ENCODE measurements at regions not wholly inside any gene's neighbourhood (a gene's known extent, or its start where the extent isn't known, plus 50 kb on each side); places are given as distances from the start of the nearest gene placed in this dataset.

- WGBS (ENCODE audit: insufficient coverage, low coverage, low lambda C conversion rate, missing lambda C conversion rate): 10% methylated on average over 3 of the region's 3 CpGs
- TF ChIP-seq, protein P1, sequence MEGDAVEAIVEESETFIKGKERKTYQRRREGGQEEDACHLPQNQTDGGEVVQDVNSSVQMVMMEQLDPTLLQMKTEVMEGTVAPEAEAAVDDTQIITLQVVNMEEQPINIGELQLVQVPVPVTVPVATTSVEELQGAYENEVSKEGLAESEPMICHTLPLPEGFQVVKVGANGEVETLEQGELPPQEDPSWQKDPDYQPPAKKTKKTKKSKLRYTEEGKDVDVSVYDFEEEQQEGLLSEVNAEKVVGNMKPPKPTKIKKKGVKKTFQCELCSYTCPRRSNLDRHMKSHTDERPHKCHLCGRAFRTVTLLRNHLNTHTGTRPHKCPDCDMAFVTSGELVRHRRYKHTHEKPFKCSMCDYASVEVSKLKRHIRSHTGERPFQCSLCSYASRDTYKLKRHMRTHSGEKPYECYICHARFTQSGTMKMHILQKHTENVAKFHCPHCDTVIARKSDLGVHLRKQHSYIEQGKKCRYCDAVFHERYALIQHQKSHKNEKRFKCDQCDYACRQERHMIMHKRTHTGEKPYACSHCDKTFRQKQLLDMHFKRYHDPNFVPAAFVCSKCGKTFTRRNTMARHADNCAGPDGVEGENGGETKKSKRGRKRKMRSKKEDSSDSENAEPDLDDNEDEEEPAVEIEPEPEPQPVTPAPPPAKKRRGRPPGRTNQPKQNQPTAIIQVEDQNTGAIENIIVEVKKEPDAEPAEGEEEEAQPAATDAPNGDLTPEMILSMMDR (IDR thresholded peaks at IDR 0.05): no peak
- TF ChIP-seq POLR2A (IDR thresholded peaks at IDR 0.05): no peak
- no peak for ATAC-seq
These were observed 132.7 kb upstream of the ADGRL3 start for GRCh38 chr4:61067381-61067780.

DNA sequence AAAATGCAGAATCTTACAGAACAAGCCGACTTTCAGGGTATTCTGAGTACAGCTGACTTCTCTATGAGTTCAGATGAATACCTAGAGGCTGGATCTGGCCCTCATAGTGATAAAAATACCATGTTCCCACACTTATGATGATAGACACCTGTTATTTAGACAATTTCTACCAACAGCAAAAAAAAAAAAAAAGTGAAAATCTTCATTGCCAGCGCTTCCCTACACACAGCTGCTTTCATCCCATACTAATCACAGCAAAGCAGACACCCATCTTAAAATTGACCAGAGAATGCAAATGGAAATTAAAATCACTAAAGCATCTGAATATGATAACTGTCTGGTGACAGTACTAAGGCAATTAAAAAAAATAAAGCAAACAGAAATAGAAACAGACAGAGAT is 132.1 kb upstream of the ADGRL3 start:
- intact Hi-C loops (cut with DNase I): no loop called here
- H3K27me3 ChIP-seq: no peaks in the 10 kb centered on the region
- DNase-seq (no peak), ATAC-seq (no peak)
- no peaks in the 10 kb centered on the region for H3K9me3 ChIP-seq
- H3K4me1 ChIP-seq: no peaks in the 10 kb centered on the region
- WGBS (ENCODE audit: insufficient coverage, low coverage, low lambda C conversion rate, missing lambda C conversion rate): 51% methylated on average over 2 of the region's 2 CpGs
- no peak overlapping the region for H3K4me3 ChIP-seq
- H3K36me3 ChIP-seq: no peaks in the 10 kb centered on the region
- TF ChIP-seq, protein P1 (IDR thresholded peaks at IDR 0.05): no peak
- no peak for TF ChIP-seq POLR2A (IDR thresholded peaks at IDR 0.05)
- no peak overlapping the region for H3K27ac ChIP-seq

More at GRCh38 chr4:61067381-61067780, 132.7 kb upstream of the ADGRL3 start:
- no peaks in the 10 kb centered on the region for H3K9me3 ChIP-seq
- no peaks in the 10 kb centered on the region for H3K27me3 ChIP-seq
- intact Hi-C loops (cut with DNase I): no loop called here
- H3K27ac ChIP-seq: no peak overlapping the region
- H3K36me3 ChIP-seq: no peaks in the 10 kb centered on the region
- no peak for DNase-seq
- H3K4me1 ChIP-seq: no peaks in the 10 kb centered on the region
- no peak overlapping the region for H3K4me3 ChIP-seq

DNA sequence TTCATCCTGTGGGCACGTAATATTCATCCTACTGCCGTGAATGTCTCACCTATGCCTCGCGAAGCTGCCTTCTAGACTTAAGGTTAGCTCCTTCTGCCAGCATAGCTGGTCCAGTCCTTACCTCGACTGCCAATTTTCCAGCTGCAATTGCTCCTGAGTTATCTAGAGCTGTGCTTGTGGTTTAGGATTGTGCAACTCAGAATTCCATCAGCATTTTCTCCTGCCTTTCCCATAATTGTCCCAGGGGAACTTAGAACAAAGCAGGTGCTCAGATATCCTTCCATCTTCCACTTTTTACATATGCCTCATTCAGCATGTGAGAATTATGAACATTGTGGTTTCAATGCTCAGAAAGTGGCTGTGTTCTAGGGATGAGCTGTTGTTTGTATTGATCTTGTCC is 131.4 kb upstream of the ADGRL3 start:
- intact Hi-C loops (cut with DNase I): no loop called here
- no peaks in the 10 kb centered on the region for H3K27me3 ChIP-seq
- no peaks in the 10 kb centered on the region for H3K9me3 ChIP-seq
- H3K36me3 ChIP-seq: no peaks in the 10 kb centered on the region
- no peak overlapping the region for H3K27ac ChIP-seq
- DNase-seq: no peak
- ATAC-seq: no peak
- H3K4me3 ChIP-seq: no peak overlapping the region
- WGBS (ENCODE audit: insufficient coverage, low coverage, low lambda C conversion rate, missing lambda C conversion rate): 22% methylated on average over 5 of the region's 5 CpGs
- TF ChIP-seq, protein P1 (IDR thresholded peaks at IDR 0.05): no peak
- TF ChIP-seq POLR2A (IDR thresholded peaks at IDR 0.05): no peak
- no peaks in the 10 kb centered on the region for H3K4me1 ChIP-seq

- H3K27me3 ChIP-seq: no peaks in the 10 kb centered on the region
- no peaks in the 10 kb centered on the region for H3K9me3 ChIP-seq
- H3K4me1 ChIP-seq: no peaks in the 10 kb centered on the region
- ATAC-seq (no peak), DNase-seq (no peak)
- no peaks in the 10 kb centered on the region for H3K36me3 ChIP-seq
- TF ChIP-seq POLR2A (IDR thresholded peaks at IDR 0.05): no peak
- TF ChIP-seq, protein P1 (IDR thresholded peaks at IDR 0.05): no peak
- intact Hi-C loops (cut with DNase I): no loop called here
- no peak overlapping the region for H3K27ac ChIP-seq
- no peak overlapping the region for H3K4me3 ChIP-seq
- 51% methylated on average over 3 of the region's 3 CpGs for WGBS (ENCODE audit: insufficient coverage, low coverage, low lambda C conversion rate, missing lambda C conversion rate)
These were observed 129.9 kb upstream of the ADGRL3 start for GRCh38 chr4:61070269-61070668.

- no peaks in the 10 kb centered on the region for H3K9me3 ChIP-seq
- H3K4me1 ChIP-seq: no peaks in the 10 kb centered on the region
- H3K27me3 ChIP-seq: no peaks in the 10 kb centered on the region
- no peak for ATAC-seq
- no peak overlapping the region for H3K27ac ChIP-seq
- H3K36me3 ChIP-seq: no peaks in the 10 kb centered on the region
- H3K4me3 ChIP-seq: no peak overlapping the region
- DNase-seq: no peak
- TF ChIP-seq, protein P1 (IDR thresholded peaks at IDR 0.05): no peak
- TF ChIP-seq POLR2A (IDR thresholded peaks at IDR 0.05): no peak
- intact Hi-C loops (cut with DNase I): no loop called here
These were observed 120.7 kb upstream of the ADGRL3 start for GRCh38 chr4:61079427-61079826.

Data from right lobe of liver (tissue), 6 donors.